ENCODE measurements at regions not wholly inside any gene's neighbourhood (a gene's known extent, or its start where the extent isn't known, plus 50 kb on each side); places are given as distances from the start of the nearest gene placed in this dataset.

DNA sequence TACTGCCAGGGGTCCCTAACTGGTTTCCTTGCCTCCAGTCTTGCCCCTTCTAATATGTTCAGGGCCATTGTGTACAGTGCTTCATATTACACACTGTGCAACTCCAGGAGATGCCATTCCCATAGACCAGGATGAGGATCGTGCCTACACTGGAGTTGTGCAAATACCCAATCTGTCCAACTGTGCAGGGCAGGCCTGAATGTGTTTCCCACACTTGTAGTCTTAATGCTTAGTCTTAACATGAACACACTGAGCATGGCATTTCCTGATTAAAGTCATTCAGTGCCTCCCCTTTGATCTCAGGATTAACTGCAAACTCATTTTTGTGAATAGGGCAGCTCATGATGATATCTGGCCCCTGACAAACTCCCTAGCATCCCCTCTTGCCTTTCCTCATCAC is 165.5 kb downstream of the TTC8 start:
- Histone ChIP-seq H3K27me3 (ENCODE audit: insufficient read depth, low read length, poor library complexity, severe bottlenecking) (no peaks in the 10 kb centered on the region), H2AFZ (ENCODE audit: low read length) (no peak overlapping the region), H4K20me1 (ENCODE audit: insufficient read depth, low read length, poor library complexity, severe bottlenecking) (no peaks in the 10 kb centered on the region), H3K79me2 (ENCODE audit: insufficient read depth, low read length) (no peaks in the 10 kb centered on the region), H3K9me3 (ENCODE audit: insufficient read depth, low read depth, low read length) (no peaks in the 10 kb centered on the region; the same call in 1 of the 2 replicates), H3K9ac (ENCODE audit: low read depth, low read length, poor library complexity, severe bottlenecking) (no peak overlapping the region), H3K4me3 (ENCODE audit: low read length, poor library complexity, severe bottlenecking) (no peak overlapping the region), H3K36me3 (ENCODE audit: insufficient read depth, low read length) (no peaks in the 10 kb centered on the region), H3K9me2 (replicated peaks; ENCODE audit: low read depth, low read length) (no peaks in the 10 kb centered on the region), H3F3A (ENCODE audit: low read depth) (no peaks in the 10 kb centered on the region), H3K4me1 (ENCODE audit: insufficient read depth, low read length, poor library complexity, severe bottlenecking) (no peaks in the 10 kb centered on the region), H3K4me2 (ENCODE audit: low read depth, low read length, poor library complexity, severe bottlenecking) (no peak overlapping the region)
- TF ChIP-seq, protein P1, sequence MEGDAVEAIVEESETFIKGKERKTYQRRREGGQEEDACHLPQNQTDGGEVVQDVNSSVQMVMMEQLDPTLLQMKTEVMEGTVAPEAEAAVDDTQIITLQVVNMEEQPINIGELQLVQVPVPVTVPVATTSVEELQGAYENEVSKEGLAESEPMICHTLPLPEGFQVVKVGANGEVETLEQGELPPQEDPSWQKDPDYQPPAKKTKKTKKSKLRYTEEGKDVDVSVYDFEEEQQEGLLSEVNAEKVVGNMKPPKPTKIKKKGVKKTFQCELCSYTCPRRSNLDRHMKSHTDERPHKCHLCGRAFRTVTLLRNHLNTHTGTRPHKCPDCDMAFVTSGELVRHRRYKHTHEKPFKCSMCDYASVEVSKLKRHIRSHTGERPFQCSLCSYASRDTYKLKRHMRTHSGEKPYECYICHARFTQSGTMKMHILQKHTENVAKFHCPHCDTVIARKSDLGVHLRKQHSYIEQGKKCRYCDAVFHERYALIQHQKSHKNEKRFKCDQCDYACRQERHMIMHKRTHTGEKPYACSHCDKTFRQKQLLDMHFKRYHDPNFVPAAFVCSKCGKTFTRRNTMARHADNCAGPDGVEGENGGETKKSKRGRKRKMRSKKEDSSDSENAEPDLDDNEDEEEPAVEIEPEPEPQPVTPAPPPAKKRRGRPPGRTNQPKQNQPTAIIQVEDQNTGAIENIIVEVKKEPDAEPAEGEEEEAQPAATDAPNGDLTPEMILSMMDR (conservative IDR thresholded peaks at IDR 0.05; ENCODE audit: low read length): no peak
- TF ChIP-seq EZH2phosphoT487 (IDR thresholded peaks at IDR 0.05; ENCODE audit: borderline replicate concordance): no peak

GRCh38 chr14:88990856-88991255 is 166.4 kb downstream of the TTC8 start:
- Histone ChIP-seq H4K20me1 (ENCODE audit: insufficient read depth, low read length, poor library complexity, severe bottlenecking) (no peaks in the 10 kb centered on the region), H3K36me3 (ENCODE audit: insufficient read depth, low read length) (no peaks in the 10 kb centered on the region), H3K4me2 (ENCODE audit: low read depth, low read length, poor library complexity, severe bottlenecking) (no peak overlapping the region), H3K4me1 (ENCODE audit: insufficient read depth, low read length, poor library complexity, severe bottlenecking) (no peaks in the 10 kb centered on the region), H3K9me3 (ENCODE audit: insufficient read depth, low read depth, low read length) (no peaks in the 10 kb centered on the region; the same call in 1 of the 2 replicates), H3K4me3 (ENCODE audit: low read length, poor library complexity, severe bottlenecking) (no peak overlapping the region), H3K27me3 (ENCODE audit: insufficient read depth, low read length, poor library complexity, severe bottlenecking) (no peaks in the 10 kb centered on the region), H3K9me2 (replicated peaks; ENCODE audit: low read depth, low read length) (no peaks in the 10 kb centered on the region), H3F3A (ENCODE audit: low read depth) (no peaks in the 10 kb centered on the region), H3K9ac (ENCODE audit: low read depth, low read length, poor library complexity, severe bottlenecking) (no peak overlapping the region), H2AFZ (ENCODE audit: low read length) (no peak overlapping the region), H3K79me2 (ENCODE audit: insufficient read depth, low read length) (no peaks in the 10 kb centered on the region)
- TF ChIP-seq EZH2phosphoT487 (IDR thresholded peaks at IDR 0.05; ENCODE audit: borderline replicate concordance): no peak
- TF ChIP-seq, protein P1 (conservative IDR thresholded peaks at IDR 0.05; ENCODE audit: low read length): no peak

- Histone ChIP-seq H3K9me2 (replicated peaks; ENCODE audit: low read depth, low read length) (no peaks in the 10 kb centered on the region), H3K79me2 (ENCODE audit: insufficient read depth, low read length) (no peaks in the 10 kb centered on the region), H3K4me1 (ENCODE audit: insufficient read depth, low read length, poor library complexity, severe bottlenecking) (no peaks in the 10 kb centered on the region), H2AFZ (ENCODE audit: low read length) (no peak overlapping the region), H3K9me3 (ENCODE audit: insufficient read depth, low read depth, low read length) (no peaks in the 10 kb centered on the region), H3K4me3 (ENCODE audit: low read length, poor library complexity, severe bottlenecking) (no peak overlapping the region), H3F3A (ENCODE audit: low read depth) (no peaks in the 10 kb centered on the region), H3K4me2 (ENCODE audit: low read depth, low read length, poor library complexity, severe bottlenecking) (no peak overlapping the region), H4K20me1 (ENCODE audit: insufficient read depth, low read length, poor library complexity, severe bottlenecking) (no peaks in the 10 kb centered on the region), H3K36me3 (ENCODE audit: insufficient read depth, low read length) (no peaks in the 10 kb centered on the region), H3K27me3 (ENCODE audit: insufficient read depth, low read length, poor library complexity, severe bottlenecking) (no peaks in the 10 kb centered on the region), H3K9ac (ENCODE audit: low read depth, low read length, poor library complexity, severe bottlenecking) (no peak overlapping the region)
- no peak for TF ChIP-seq EZH2phosphoT487 (IDR thresholded peaks at IDR 0.05; ENCODE audit: borderline replicate concordance)
- TF ChIP-seq, protein P1 (conservative IDR thresholded peaks at IDR 0.05; ENCODE audit: low read length): no peak
Measured at GRCh38 chr14:88992011-88992410, 167.6 kb downstream of the TTC8 start.
